SK-N-SH treated with all-trans-retinoic acid at 6 μM for 48 hours (cell line): ENCODE measurements at regions not wholly inside any gene's neighbourhood (a gene's known extent, or its start where the extent isn't known, plus 50 kb on each side); places are given as distances from the start of the nearest gene placed in this dataset.

Experiments
- ATAC-seq: fragments of 200-7000 bp; cut with Tn5 transposase; 3 replicates; pipeline ENCODE4 v1.9.1; 2020; ENCODE audit warnings: mild to moderate bottlenecking, moderate library complexity
- ARNTL ChIP-seq: fragments of 450-650 bp; formaldehyde crosslinking; IDR thresholded peaks from 2 replicates; pipeline ENCODE4 v1.5.0; 2020; ENCODE audit warnings: low read depth, mild to moderate bottlenecking, moderate library complexity, borderline replicate concordance
- CREB5 ChIP-seq: fragments of 250-450 bp; sonication (Bioruptor Pico); IDR thresholded peaks from 2 replicates; pipeline ENCODE4 v1.5.1; 2020; ENCODE audit warnings: low read depth, mild to moderate bottlenecking, moderate library complexity
- CSRNP3 ChIP-seq: fragments of 250-450 bp; sonication (Bioruptor Pico); IDR thresholded peaks from 2 replicates; pipeline ENCODE4 v1.5.1; 2021; ENCODE audit warnings: mild to moderate bottlenecking, moderate library complexity
- ESRRG ChIP-seq: fragments of 250-450 bp; sonication (Bioruptor Pico); IDR thresholded peaks from 2 replicates; pipeline ENCODE4 v1.6.1; 2021; ENCODE audit warnings: mild to moderate bottlenecking
- OSR1 ChIP-seq: fragments of 250-450 bp; sonication (Bioruptor Pico); IDR thresholded peaks from 2 replicates; pipeline ENCODE4 v1.8.0; 2022; ENCODE audit warnings: moderate library complexity, mild to moderate bottlenecking, inconsistent platforms
- PATZ1 ChIP-seq: fragments of 250-450 bp; sonication (Bioruptor Pico); IDR thresholded peaks from 2 replicates; pipeline ENCODE4 v1.8.0; 2020; ENCODE audit warnings: mild to moderate bottlenecking, moderate library complexity, borderline replicate concordance
- POU6F1 ChIP-seq: fragments of 250-450 bp; sonication (Bioruptor Pico); IDR thresholded peaks from 2 replicates; pipeline ENCODE4 v1.8.0; 2021; ENCODE audit warnings: low read depth, mild to moderate bottlenecking, moderate library complexity, borderline replicate concordance
- PPARA ChIP-seq: fragments of 250-450 bp; sonication (Bioruptor Pico); IDR thresholded peaks from 2 replicates; pipeline ENCODE4 v1.5.0; 2020; ENCODE audit warnings: mild to moderate bottlenecking, borderline replicate concordance
- RARB ChIP-seq: fragments of 250-450 bp; sonication (Bioruptor Pico); IDR thresholded peaks from 2 replicates; pipeline ENCODE4 v1.8.0; 2021; ENCODE audit warnings: mild to moderate bottlenecking, moderate library complexity
- SNAI2 ChIP-seq: fragments of 250-450 bp; sonication (Bioruptor Pico); IDR thresholded peaks from 2 replicates; pipeline ENCODE4 v1.5.0; 2020; ENCODE audit warnings: mild to moderate bottlenecking, moderate library complexity
- TCF4 ChIP-seq: fragments of 250-450 bp; sonication (Bioruptor Pico); IDR thresholded peaks from 2 replicates; pipeline ENCODE4 v1.8.0; 2021; ENCODE audit warnings: mild to moderate bottlenecking, moderate library complexity, borderline replicate concordance
- TOX ChIP-seq: fragments of 250-450 bp; sonication (Bioruptor Pico); IDR thresholded peaks from 2 replicates; pipeline ENCODE4 v1.8.0; 2021; ENCODE audit warnings: mild to moderate bottlenecking, moderate library complexity, borderline replicate concordance
- TSHZ2 ChIP-seq: fragments of 250-450 bp; sonication (Bioruptor Pico); IDR thresholded peaks from 2 replicates; pipeline ENCODE4 v1.5.0; 2020; ENCODE audit warnings: mild to moderate bottlenecking, moderate library complexity
- ZC3H10 ChIP-seq: fragments of 250-450 bp; sonication (Bioruptor Pico); IDR thresholded peaks from 2 replicates; pipeline ENCODE4 v1.5.1; 2021; ENCODE audit warnings: mild to moderate bottlenecking, moderate library complexity
- ZFP3 ChIP-seq: fragments of 250-450 bp; sonication (Bioruptor Pico); IDR thresholded peaks from 2 replicates; pipeline ENCODE4 v1.5.0; 2020; ENCODE audit warnings: mild to moderate bottlenecking, moderate library complexity
- ZFP30 ChIP-seq: fragments of 450-650 bp; formaldehyde crosslinking; IDR thresholded peaks from 2 replicates; pipeline ENCODE4 v1.5.0; 2022; ENCODE audit warnings: mild to moderate bottlenecking, moderate library complexity
- ZNF565 ChIP-seq: fragments of 450-650 bp; formaldehyde crosslinking; conservative IDR thresholded peaks from 2 replicates; pipeline ENCODE4 v1.5.0; 2020; ENCODE audit warnings: low read depth, mild to moderate bottlenecking, moderate library complexity
- ZNF70 ChIP-seq: fragments of 450-650 bp; formaldehyde crosslinking; IDR thresholded peaks from 2 replicates; pipeline ENCODE4 v1.5.0; 2020; ENCODE audit warnings: mild to moderate bottlenecking, moderate library complexity
- ZNF8 ChIP-seq: fragments of 450-650 bp; formaldehyde crosslinking; IDR thresholded peaks from 2 replicates; pipeline ENCODE4 v1.5.0; 2020; ENCODE audit warnings: mild to moderate bottlenecking, moderate library complexity

- no peak for ATAC-seq
- TF ChIP-seq PATZ1 (no peak), TCF4 (CRISPR knock-in tag) (no peak), TOX (CRISPR knock-in tag) (no peak), ARNTL (CRISPR knock-in tag) (no peak), ESRRG (CRISPR knock-in tag) (no peak), TSHZ2 (CRISPR knock-in tag) (no peak), CSRNP3 (no peak), ZC3H10 (CRISPR knock-in tag) (no peak), ZFP3 (CRISPR knock-in tag) (no peak), ZNF70 (CRISPR knock-in tag) (no peak), ZNF8 (CRISPR knock-in tag) (no peak), PPARA (CRISPR knock-in tag) (no peak)
These were observed 105.0 kb downstream of the ACTL7B start for GRCh38 chr9:108750661-108751215.

- TF ChIP-seq ZNF565 (CRISPR knock-in tag) = no peak
- TF ChIP-seq, all 23 proteins: peak for 0
- ATAC-seq = no peak
These were observed 107.0 kb downstream of the ACTL7B start for GRCh38 chr9:108748776-108749175.

GRCh38 chr9:108746864-108747263 is 108.9 kb downstream of the ACTL7B start:
- TF ChIP-seq CSRNP3 (no peak), ZFP30 (CRISPR knock-in tag) (no peak), PATZ1 (no peak), TCF4 (CRISPR knock-in tag) (no peak), OSR1 (CRISPR knock-in tag) (no peak), ZNF8 (CRISPR knock-in tag) (no peak), CREB5 (no peak), RARB (CRISPR knock-in tag) (no peak), PPARA (CRISPR knock-in tag) (no peak), SNAI2 (CRISPR knock-in tag) (no peak), POU6F1 (no peak)
- no peak for ATAC-seq
